GM23338 (cell line): ENCODE measurements at regions not wholly inside any gene's neighbourhood (a gene's known extent, or its start where the extent isn't known, plus 50 kb on each side); places are given as distances from the start of the nearest gene placed in this dataset.

ENCODE experiments used
- ATAC-seq: fragments of 200-7000 bp; cut with Tn5 transposase; 3 replicates; pipeline ENCODE4 v1.9.1; 2020
- DNase-seq: peaks from one replicate; pipeline ENCODE4 v3.0.0-alpha.2; 2015; ENCODE audit warnings: low spot score
- H2AFZ ChIP-seq: fragments of 200-600 bp; sonication (generic); 2 replicates; pipeline ENCODE4 v1.8.0; 2016; ENCODE audit warnings: antibody characterized with exemption, mild to moderate bottlenecking, moderate library complexity
- H3F3A ChIP-seq: fragments of 200-600 bp; sonication (generic); replicated peaks from 2 replicates; pipeline ENCODE4 v1.8.0; 2017; ENCODE audit warnings: antibody characterized with exemption, mixed run types, low read depth
- H3K27ac ChIP-seq: fragments of 200-600 bp; sonication (generic); 2 replicates; pipeline ENCODE4 v1.6.1; 2016; ENCODE audit warnings: low read depth
- H3K27me3 ChIP-seq: fragments of 200-600 bp; sonication (generic); 2 replicates; pipeline ENCODE4 v1.8.0; 2016; ENCODE audit warnings: mild to moderate bottlenecking, mixed run types, moderate library complexity; ENCODE audit not compliant: insufficient read depth
- H3K36me3 ChIP-seq: fragments of 200-600 bp; sonication (generic); 2 replicates; pipeline ENCODE4 v1.8.0; 2016; ENCODE audit warnings: mild to moderate bottlenecking; ENCODE audit not compliant: insufficient read depth
- H3K4me1 ChIP-seq: fragments of 200-600 bp; sonication (generic); 2 replicates; pipeline ENCODE4 v1.8.0; 2016; ENCODE audit warnings: mild to moderate bottlenecking, moderate library complexity; ENCODE audit not compliant: insufficient read depth
- H3K4me2 ChIP-seq: fragments of 200-600 bp; sonication (generic); 2 replicates; pipeline ENCODE4 v1.7.1; 2017; ENCODE audit warnings: mixed run types
- H3K4me3 ChIP-seq: fragments of 200-600 bp; sonication (generic); 2 replicates; pipeline ENCODE4 v1.6.1; 2016; ENCODE audit warnings: mixed run types
- H3K79me2 ChIP-seq: fragments of 200-600 bp; sonication (generic); replicated peaks from 2 replicates; pipeline ENCODE4 v1.8.0; 2017; ENCODE audit warnings: mild to moderate bottlenecking; ENCODE audit not compliant: insufficient read depth
- H3K9me2 ChIP-seq: fragments of 200-600 bp; sonication (generic); 2 replicates; pipeline ENCODE4 v1.8.0; 2017; ENCODE audit not compliant: insufficient read depth
- H4K20me1 ChIP-seq: fragments of 200-600 bp; sonication (generic); replicated peaks from 2 replicates; pipeline ENCODE4 v1.8.0; 2017; ENCODE audit warnings: mild to moderate bottlenecking; ENCODE audit not compliant: insufficient read depth
- H3K27ac Mint-ChIP-seq: 2 replicates; pipeline ENCODE4 v1.8.0; 2020; ENCODE audit warnings: inconsistent platforms, mild to moderate bottlenecking, moderate library complexity, mixed read lengths
- H3K27me3 Mint-ChIP-seq: 3 replicates; pipeline ENCODE4 v1.8.0; 2022; ENCODE audit warnings: low read depth, mild to moderate bottlenecking, moderate library complexity, mixed read lengths, inconsistent platforms; ENCODE audit not compliant: insufficient read depth, poor library complexity
- H3K36me3 Mint-ChIP-seq: 3 replicates; pipeline ENCODE4 v1.8.0; 2021; ENCODE audit warnings: low read depth, mild to moderate bottlenecking, inconsistent platforms, moderate library complexity, mixed read lengths
- H3K4me1 Mint-ChIP-seq: 3 replicates; pipeline ENCODE4 v1.8.0; 2020; ENCODE audit warnings: mild to moderate bottlenecking, inconsistent platforms, mixed read lengths
- H3K4me3 Mint-ChIP-seq: 3 replicates; pipeline ENCODE4 v1.8.0; 2021; ENCODE audit warnings: moderate library complexity, mild to moderate bottlenecking, inconsistent platforms, mixed read lengths
- H3K9me3 Mint-ChIP-seq: 3 replicates; pipeline ENCODE4 v1.8.0; 2020; ENCODE audit warnings: moderate library complexity, mild to moderate bottlenecking, inconsistent platforms, mixed read lengths
- CREB1 ChIP-seq: fragments of 250-450 bp; sonication (Bioruptor Pico); IDR thresholded peaks from 2 replicates; pipeline ENCODE4 v1.5.0; 2020; ENCODE audit warnings: low read depth, mild to moderate bottlenecking, moderate library complexity
- EZH2 ChIP-seq: fragments of 200-600 bp; sonication (generic); IDR thresholded peaks from one replicate; pipeline ENCODE4 v1.8.0; 2017; ENCODE audit warnings: antibody characterized with exemption, mild to moderate bottlenecking, low read depth; ENCODE audit not compliant: unreplicated experiment
- EZH2phosphoT487 ChIP-seq: fragments of 200-600 bp; sonication (generic); IDR thresholded peaks from one replicate; pipeline ENCODE4 v1.8.1; 2018; ENCODE audit warnings: antibody characterized with exemption; ENCODE audit not compliant: unreplicated experiment
- JUNB ChIP-seq: IDR thresholded peaks from one replicate; pipeline ENCODE4 v1.6.1; 2016; ENCODE audit warnings: antibody characterized with exemption; ENCODE audit not compliant: unreplicated experiment
- NANOG ChIP-seq: IDR thresholded peaks from 2 replicates; pipeline ENCODE4 v1.6.1; 2016; ENCODE audit warnings: antibody characterized with exemption, borderline replicate concordance
- POLR2AphosphoS5 ChIP-seq: IDR thresholded peaks from 2 replicates; pipeline ENCODE4 v1.6.1; 2016; ENCODE audit warnings: antibody characterized with exemption, low read depth
- STAT1 ChIP-seq: IDR thresholded peaks from one replicate; pipeline ENCODE4 v1.6.1; 2016; ENCODE audit warnings: antibody characterized with exemption; ENCODE audit not compliant: unreplicated experiment
- ZNF114 ChIP-seq: fragments of 250-450 bp; sonication (Bioruptor Pico); IDR thresholded peaks from 2 replicates; pipeline ENCODE4 v1.5.0; 2020; ENCODE audit warnings: mild to moderate bottlenecking, moderate library complexity
- ZNF331 ChIP-seq: fragments of 250-450 bp; sonication (Bioruptor Pico); IDR thresholded peaks from 2 replicates; pipeline ENCODE4 v1.5.0; 2020; ENCODE audit warnings: low read depth, mild to moderate bottlenecking, moderate library complexity
- TF ChIP-seq, protein P1 (sequence below): fragments of 250-450 bp; sonication (Bioruptor Pico); IDR thresholded peaks from 2 replicates; pipeline ENCODE4 v1.5.0; 2020; ENCODE audit warnings: mild to moderate bottlenecking, moderate library complexity
- TF ChIP-seq, protein P2 (sequence below), 2 experiments: fragments of 200-600 bp in 1 of 2; sonication (generic) in 1 of 2; conservative IDR thresholded peaks; 2 replicates each; pipeline versions ENCODE4 v1.5.1 to v1.6.1; 2016 to 2017; ENCODE audit warnings: antibody characterized with exemption in 2 of 2, low read depth in 2 of 2, mild to moderate bottlenecking in 2 of 2, moderate library complexity in 1 of 2
- TF ChIP-seq, protein P3 (sequence below): IDR thresholded peaks from one replicate; pipeline ENCODE4 v1.6.1; 2018; ENCODE audit warnings: antibody characterized with exemption; ENCODE audit not compliant: unreplicated experiment
- TF ChIP-seq, protein P4 (sequence below): IDR thresholded peaks from 2 replicates; pipeline ENCODE4 v1.6.1; 2016; ENCODE audit warnings: antibody characterized with exemption

DNA sequence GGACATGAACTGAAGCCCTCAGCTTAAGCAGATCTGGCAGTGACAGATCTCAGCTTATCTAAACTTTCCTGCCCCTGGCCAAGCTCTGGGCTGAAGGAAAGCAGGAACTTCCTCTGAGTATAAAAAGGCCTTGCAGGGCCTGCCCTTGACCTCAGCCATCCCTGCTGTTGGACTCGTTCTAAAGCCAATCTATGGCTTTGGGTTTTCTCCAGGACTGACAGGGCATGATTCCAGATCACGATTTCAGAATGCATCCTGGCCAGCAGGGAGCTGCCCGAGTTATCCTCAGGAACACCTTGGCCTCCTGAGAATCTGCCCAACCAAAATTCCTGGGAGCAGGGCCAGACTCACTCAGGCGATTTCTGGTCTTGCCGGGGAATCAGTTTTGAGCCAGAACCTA is 502.7 kb downstream of the TLE4 start:
- Histone ChIP-seq H3K36me3 (no peaks in the 10 kb centered on the region), H3K27ac (no peak overlapping the region), H3K4me2 (no peak overlapping the region), H3K27me3 (no peaks in the 10 kb centered on the region), H3K9me2 (no peaks in the 10 kb centered on the region), H3K79me2 (no peaks in the 10 kb centered on the region), H3K4me3 (no peak overlapping the region), H3F3A (no peaks in the 10 kb centered on the region), H3K4me1 (no peaks in the 10 kb centered on the region), H2AFZ (no peak overlapping the region), H4K20me1 (no peaks in the 10 kb centered on the region)
- H3K4me1 Mint-ChIP-seq = no peaks in the 10 kb centered on the region
- no peak for DNase-seq
- no peaks in the 10 kb centered on the region for H3K27me3 Mint-ChIP-seq
- no peaks in the 10 kb centered on the region for H3K36me3 Mint-ChIP-seq
- TF ChIP-seq POLR2AphosphoS5 (no peak), CREB1 (CRISPR knock-in tag) (no peak), EZH2phosphoT487 (no peak), NANOG (no peak), STAT1 (no peak), EZH2 (no peak), JUNB (no peak), ZNF114 (CRISPR knock-in tag) (no peak), ZNF331 (CRISPR knock-in tag) (no peak)
- TF ChIP-seq, protein P1, sequence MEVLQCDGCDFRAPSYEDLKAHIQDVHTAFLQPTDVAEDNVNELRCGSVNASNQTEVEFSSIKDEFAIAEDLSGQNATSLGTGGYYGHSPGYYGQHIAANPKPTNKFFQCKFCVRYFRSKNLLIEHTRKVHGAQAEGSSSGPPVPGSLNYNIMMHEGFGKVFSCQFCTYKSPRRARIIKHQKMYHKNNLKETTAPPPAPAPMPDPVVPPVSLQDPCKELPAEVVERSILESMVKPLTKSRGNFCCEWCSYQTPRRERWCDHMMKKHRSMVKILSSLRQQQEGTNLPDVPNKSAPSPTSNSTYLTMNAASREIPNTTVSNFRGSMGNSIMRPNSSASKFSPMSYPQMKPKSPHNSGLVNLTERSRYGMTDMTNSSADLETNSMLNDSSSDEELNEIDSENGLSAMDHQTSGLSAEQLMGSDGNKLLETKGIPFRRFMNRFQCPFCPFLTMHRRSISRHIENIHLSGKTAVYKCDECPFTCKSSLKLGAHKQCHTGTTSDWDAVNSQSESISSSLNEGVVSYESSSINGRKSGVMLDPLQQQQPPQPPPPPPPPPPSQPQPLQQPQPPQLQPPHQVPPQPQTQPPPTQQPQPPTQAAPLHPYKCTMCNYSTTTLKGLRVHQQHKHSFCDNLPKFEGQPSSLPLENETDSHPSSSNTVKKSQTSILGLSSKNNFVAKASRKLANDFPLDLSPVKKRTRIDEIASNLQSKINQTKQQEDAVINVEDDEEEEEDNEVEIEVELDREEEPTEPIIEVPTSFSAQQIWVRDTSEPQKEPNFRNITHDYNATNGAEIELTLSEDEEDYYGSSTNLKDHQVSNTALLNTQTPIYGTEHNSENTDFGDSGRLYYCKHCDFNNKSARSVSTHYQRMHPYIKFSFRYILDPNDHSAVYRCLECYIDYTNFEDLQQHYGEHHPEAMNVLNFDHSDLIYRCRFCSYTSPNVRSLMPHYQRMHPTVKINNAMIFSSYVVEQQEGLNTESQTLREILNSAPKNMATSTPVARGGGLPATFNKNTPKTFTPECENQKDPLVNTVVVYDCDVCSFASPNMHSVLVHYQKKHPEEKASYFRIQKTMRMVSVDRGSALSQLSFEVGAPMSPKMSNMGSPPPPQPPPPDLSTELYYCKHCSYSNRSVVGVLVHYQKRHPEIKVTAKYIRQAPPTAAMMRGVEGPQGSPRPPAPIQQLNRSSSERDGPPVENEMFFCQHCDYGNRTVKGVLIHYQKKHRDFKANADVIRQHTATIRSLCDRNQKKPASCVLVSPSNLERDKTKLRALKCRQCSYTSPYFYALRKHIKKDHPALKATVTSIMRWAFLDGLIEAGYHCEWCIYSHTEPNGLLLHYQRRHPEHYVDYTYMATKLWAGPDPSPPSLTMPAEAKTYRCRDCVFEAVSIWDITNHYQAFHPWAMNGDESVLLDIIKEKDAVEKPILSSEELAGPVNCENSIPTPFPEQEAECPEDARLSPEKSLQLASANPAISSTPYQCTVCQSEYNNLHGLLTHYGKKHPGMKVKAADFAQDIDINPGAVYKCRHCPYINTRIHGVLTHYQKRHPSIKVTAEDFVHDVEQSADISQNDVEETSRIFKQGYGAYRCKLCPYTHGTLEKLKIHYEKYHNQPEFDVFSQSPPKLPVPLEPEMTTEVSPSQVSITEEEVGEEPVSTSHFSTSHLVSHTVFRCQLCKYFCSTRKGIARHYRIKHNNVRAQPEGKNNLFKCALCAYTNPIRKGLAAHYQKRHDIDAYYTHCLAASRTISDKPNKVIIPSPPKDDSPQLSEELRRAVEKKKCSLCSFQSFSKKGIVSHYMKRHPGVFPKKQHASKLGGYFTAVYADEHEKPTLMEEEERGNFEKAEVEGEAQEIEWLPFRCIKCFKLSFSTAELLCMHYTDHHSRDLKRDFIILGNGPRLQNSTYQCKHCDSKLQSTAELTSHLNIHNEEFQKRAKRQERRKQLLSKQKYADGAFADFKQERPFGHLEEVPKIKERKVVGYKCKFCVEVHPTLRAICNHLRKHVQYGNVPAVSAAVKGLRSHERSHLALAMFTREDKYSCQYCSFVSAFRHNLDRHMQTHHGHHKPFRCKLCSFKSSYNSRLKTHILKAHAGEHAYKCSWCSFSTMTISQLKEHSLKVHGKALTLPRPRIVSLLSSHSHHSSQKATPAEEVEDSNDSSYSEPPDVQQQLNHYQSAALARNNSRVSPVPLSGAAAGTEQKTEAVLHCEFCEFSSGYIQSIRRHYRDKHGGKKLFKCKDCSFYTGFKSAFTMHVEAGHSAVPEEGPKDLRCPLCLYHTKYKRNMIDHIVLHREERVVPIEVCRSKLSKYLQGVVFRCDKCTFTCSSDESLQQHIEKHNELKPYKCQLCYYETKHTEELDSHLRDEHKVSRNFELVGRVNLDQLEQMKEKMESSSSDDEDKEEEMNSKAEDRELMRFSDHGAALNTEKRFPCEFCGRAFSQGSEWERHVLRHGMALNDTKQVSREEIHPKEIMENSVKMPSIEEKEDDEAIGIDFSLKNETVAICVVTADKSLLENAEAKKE = no peak
- TF ChIP-seq, protein P2, sequence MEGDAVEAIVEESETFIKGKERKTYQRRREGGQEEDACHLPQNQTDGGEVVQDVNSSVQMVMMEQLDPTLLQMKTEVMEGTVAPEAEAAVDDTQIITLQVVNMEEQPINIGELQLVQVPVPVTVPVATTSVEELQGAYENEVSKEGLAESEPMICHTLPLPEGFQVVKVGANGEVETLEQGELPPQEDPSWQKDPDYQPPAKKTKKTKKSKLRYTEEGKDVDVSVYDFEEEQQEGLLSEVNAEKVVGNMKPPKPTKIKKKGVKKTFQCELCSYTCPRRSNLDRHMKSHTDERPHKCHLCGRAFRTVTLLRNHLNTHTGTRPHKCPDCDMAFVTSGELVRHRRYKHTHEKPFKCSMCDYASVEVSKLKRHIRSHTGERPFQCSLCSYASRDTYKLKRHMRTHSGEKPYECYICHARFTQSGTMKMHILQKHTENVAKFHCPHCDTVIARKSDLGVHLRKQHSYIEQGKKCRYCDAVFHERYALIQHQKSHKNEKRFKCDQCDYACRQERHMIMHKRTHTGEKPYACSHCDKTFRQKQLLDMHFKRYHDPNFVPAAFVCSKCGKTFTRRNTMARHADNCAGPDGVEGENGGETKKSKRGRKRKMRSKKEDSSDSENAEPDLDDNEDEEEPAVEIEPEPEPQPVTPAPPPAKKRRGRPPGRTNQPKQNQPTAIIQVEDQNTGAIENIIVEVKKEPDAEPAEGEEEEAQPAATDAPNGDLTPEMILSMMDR (conservative IDR thresholded peaks at IDR 0.05; ENCODE audit: low read depth in 2 of 2) = no peak
- TF ChIP-seq, protein P3, sequence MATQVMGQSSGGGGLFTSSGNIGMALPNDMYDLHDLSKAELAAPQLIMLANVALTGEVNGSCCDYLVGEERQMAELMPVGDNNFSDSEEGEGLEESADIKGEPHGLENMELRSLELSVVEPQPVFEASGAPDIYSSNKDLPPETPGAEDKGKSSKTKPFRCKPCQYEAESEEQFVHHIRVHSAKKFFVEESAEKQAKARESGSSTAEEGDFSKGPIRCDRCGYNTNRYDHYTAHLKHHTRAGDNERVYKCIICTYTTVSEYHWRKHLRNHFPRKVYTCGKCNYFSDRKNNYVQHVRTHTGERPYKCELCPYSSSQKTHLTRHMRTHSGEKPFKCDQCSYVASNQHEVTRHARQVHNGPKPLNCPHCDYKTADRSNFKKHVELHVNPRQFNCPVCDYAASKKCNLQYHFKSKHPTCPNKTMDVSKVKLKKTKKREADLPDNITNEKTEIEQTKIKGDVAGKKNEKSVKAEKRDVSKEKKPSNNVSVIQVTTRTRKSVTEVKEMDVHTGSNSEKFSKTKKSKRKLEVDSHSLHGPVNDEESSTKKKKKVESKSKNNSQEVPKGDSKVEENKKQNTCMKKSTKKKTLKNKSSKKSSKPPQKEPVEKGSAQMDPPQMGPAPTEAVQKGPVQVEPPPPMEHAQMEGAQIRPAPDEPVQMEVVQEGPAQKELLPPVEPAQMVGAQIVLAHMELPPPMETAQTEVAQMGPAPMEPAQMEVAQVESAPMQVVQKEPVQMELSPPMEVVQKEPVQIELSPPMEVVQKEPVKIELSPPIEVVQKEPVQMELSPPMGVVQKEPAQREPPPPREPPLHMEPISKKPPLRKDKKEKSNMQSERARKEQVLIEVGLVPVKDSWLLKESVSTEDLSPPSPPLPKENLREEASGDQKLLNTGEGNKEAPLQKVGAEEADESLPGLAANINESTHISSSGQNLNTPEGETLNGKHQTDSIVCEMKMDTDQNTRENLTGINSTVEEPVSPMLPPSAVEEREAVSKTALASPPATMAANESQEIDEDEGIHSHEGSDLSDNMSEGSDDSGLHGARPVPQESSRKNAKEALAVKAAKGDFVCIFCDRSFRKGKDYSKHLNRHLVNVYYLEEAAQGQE = no peak
- TF ChIP-seq, protein P4, sequence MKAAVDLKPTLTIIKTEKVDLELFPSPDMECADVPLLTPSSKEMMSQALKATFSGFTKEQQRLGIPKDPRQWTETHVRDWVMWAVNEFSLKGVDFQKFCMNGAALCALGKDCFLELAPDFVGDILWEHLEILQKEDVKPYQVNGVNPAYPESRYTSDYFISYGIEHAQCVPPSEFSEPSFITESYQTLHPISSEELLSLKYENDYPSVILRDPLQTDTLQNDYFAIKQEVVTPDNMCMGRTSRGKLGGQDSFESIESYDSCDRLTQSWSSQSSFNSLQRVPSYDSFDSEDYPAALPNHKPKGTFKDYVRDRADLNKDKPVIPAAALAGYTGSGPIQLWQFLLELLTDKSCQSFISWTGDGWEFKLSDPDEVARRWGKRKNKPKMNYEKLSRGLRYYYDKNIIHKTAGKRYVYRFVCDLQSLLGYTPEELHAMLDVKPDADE = no peak
- no peak overlapping the region for H3K4me3 Mint-ChIP-seq
- H3K9me3 Mint-ChIP-seq = no peaks in the 10 kb centered on the region; the same call in 2 of the 3 replicates
- ATAC-seq = no peak
- H3K27ac Mint-ChIP-seq = no peak overlapping the region
